Amygdala (tissue), 56 donors: ENCODE measurements at regions not wholly inside any gene's neighbourhood (a gene's known extent, or its start where the extent isn't known, plus 50 kb on each side); places are given as distances from the start of the nearest gene placed in this dataset.
A peak's percentile ranks its signal among the peaks of the same experiment; 100 is the strongest.
"Not testable (repeated sequence)": the region's sequence is repeated elsewhere in the genome, so short reads cannot be mapped to it uniquely, and the experiment has no call there.

Experiments
- DNase-seq, 56 donors: peaks; one replicate each; lab custom pipeline; 2025; lab: John Stamatoyannopoulos, UW

DNA sequence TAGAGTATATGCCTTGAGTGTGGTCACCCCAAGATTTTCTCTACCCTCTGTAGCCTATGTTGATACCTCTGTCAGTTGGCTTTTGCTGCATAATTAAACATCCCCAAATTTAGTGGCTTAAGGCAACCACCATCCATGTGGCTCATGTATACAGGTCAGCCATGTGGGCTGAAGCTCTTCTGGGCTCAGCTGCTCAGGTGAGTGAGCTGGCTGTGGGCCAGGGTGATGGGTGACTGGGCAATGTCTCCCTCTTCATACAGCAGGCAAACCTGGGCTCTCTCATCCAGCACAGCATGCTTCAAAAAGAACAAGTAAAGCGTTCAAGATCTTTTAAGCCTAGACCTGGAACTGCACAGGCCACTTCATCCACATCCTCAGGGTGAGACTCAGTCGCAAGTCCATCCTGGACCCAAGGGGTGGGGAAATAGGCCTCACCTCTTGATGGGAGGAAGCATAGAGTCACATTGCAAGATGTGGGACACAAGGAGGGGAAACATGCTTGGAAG, 188.2 kb upstream of the TAS2R1 start:
- DNase-seq = no peak

DNA sequence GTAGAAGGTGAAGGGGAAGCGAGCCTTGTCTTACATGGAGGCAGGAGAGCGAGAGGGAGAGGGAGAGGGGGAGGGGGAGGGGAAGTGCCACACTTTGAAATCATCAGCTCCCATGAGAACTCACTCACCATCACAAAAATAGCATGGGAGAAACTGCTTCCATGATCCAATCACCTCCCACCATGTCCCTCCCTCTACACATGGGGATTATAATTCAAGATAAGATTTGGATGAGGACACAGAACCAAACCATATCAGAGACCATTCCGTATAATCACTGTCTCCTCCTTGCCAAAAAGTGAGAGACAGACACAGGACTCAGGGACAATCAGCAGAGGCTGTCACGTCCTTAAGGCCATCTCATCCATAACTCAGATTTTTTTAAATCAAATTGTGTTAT, 187.7 kb upstream of the TAS2R1 start:
- DNase-seq = no peak

DNA sequence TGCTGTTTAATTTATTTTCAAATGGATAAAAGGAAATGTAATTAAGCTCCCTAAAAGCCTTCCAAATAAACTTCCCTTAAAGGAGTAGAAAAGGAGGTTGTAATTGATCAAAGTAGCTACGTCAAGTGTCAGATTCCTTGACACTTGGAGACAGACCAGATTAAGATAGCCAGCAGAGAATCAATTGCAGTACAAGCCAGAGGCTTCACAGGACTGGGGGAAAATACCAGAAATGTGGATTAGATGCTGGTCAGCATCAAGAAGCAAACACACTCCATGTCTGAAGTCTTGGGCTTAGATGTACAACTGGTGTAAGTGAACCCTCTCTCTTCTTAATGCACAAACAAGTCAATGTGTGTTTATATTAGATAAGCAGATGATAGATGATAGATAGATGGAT, 184.9 kb upstream of the TAS2R1 start:
- DNase-seq = no peak

DNA sequence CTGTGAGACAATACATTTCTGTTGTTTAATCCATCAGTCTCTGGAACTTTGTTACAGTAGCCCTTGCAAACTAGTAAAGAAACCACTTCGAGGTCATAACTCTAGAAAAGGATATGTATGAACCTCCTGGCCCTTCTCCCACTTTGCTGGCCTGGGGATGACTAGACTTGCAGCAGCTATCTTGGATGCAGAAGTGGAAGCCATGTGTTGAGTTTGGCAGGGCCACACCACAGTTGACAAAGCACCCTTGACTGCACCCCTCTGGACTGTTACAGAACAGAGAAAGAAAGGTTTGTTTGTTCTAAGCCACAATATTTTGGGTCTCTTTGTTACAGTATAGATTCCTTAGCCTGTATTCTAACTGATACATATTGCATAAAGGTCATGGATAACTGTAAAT, 183.2 kb upstream of the TAS2R1 start:
- DNase-seq = no peak

DNA sequence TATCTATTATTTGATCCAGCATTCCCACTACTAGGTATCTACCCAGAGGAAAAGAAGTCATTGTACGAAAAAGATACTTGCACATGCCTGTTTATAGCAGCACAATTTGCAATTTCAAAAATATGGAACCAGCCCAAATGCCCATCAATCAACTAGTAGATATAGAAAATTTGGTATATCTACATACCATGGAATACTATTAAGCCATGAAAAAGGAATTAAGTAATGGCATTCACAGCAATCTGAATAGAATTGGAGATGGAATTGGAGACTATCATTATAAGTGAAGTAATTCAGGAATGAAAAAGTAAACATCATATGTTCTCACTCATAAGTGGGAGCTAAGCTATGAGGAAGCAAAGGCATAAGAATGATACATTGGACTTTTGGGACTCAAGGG, 177.2 kb upstream of the TAS2R1 start:
- DNase-seq = not testable (repeated sequence)

DNA sequence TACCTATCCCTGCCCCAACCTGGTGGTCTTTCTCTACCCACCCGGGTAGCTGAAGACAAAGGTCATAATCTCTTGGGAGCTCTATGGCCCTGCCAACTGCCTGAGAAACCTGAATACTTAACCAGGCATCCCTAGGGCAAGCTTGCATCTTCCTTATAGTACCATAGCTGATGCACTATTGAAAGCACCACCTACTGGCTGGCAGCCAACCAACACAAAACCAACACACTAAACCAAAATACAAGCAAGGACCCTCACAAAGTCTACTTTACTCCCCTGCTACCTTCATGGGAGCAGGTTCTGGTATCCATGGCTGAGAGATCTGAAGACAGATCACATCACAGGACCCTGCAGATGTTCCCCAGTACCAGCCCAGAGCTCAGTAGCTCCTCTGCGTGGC, 171.8 kb upstream of the TAS2R1 start:
- no peak for DNase-seq

DNA sequence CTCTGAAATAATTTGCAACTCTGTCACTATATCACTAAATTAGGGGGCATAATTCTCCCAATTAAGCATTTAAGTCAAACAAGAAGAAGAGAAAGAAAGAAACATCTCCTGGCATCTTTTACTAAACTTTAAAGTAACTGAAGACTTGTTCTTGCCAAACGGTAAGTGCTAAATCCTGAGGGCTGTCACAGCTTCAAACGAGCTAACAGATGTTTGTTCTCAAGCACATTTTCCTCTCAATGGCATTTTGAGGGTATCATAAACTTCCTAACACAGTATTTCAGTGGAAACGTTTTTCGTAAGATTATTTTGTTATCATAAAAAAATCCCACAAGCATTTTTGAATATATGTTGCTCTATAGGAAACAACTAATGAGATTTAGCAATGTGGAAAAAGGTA, 169.5 kb upstream of the TAS2R1 start:
- DNase-seq = no peak

DNA sequence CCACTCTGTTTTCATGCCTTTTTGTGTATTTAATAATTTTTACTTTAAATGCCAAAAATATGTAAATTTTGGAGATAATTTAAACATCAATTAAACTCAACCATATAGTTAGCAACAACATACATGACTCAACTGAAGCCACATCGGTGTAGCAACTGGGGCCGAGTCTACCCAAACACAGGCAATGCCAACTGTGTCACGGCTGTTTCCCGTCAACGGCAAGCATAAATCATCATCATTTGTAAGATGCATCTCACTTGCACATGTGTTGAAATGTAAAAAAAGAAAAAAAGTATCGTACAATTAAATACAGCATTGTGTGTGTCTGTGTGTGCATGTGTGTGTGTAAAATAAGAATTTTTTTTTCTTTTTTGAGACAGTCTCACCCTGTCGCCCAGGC, 160.1 kb upstream of the TAS2R1 start:
- DNase-seq = no peak

DNA sequence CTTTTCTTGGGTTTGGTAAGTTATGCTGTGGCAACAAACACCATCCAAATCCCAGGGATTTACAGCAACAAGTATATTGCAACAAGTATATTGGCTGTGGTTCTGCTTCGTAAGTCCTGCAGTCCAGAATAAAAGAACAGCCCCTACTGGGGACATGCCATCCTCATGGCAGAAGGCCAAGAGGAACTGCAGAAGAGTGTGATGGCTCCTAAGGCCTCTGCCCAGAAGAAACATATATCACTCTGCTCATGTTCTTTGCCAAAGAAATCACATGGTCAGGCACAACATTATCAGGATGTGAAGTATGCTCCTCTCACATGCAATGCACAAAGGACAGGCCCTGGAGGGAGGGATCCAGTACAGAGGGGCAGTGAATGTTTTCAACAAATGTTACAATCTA, 159.6 kb upstream of the TAS2R1 start:
- DNase-seq = peak in 1 of 56 donors; percentile 9

DNA sequence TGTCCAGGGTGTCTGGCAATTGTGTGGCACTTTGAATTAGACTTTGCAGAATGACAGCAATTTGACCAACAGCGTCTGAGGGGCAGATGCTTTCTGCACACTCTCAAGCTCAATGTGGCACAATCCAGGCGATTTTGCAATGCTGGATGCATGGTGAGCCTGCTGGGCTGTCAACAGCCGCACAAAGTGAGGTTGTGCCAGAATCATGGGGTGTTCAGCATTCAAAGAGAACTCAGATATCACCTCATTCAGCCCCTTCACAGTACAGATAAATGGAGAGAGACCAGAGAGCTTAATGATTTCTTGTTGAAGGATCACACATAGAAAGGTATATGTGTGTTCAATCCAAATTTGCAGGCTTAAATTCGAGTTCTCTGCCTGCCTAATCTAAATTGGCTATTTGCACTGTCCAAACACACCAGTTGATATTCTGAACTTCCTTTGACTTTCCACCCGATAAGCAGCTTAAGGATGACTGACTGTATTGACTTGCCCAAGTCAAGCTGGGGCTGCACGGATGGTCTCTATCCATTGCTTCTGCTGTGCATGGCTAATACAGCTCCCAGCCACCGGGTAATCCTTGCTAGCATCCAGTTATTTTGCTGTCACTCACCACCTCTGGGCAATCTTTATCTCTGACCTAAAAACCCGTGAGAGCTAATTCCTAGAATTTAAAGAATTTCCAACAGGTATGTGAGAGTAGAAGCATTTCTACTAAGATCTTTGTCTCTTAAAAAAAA, 157.9 kb upstream of the TAS2R1 start:
- DNase-seq = no peak

DNA sequence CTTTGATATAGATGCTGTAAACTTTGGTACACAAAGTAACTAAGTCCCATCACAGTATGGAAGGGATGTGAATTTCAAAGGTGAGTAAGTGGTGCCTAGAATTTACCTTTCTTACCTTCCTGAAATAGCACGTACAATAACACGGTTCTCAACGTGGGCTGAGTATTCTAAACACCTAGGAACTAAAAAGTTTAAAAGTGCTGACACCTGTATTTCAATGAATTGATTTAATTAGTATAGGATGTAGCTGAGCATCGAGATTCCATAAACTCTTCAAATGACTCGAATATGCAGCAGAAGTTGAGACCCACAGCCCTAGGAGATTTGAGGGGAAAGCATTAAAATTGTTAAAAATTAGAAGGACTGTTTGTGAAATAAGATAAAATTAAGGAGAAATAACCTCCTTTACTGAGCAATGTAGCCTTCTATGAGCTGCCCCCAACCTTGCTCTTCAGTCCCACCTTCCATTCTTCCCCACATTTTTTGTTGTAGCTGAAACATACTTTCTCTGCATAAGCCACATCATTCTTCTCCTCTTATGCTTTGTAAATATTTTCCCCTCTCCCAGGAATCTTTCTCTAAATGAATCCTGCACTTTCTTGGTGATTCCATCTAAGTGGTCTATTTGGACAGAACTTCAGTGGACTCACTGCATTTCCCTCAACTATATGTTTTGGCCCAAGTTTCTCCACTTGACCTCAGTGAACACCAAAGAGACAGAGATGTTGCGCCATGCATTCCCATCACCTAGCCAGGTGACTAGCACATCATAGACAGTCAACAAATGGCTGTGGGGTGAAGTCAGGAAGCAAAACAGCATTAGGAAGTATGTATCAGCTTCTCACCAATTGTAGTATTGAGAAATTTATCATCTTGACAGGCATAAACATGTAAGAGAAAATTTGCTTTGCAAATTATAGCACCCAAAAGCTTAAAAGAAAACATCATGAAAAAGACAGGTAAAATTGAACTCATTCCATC, 156.5 kb upstream of the TAS2R1 start:
- no peak for DNase-seq

DNA sequence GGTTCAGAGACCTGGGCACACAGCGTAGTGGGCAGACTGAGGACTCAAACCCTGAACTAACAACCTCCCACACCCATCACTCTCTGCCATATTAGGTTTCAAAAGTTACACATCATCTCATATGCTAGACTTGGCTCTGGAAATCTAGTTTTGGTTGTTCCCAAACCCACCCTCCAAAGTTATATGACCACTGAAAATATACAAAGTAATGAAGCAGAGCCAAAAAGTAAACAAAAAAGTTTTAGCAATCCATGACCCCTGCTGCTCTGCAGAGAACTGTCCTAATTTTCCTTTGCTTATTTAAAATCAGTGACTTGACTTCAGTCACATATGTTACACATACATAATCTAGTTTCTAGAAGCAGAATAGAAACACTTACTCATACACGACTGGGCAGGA, 155.6 kb upstream of the TAS2R1 start:
- DNase-seq = no peak

DNA sequence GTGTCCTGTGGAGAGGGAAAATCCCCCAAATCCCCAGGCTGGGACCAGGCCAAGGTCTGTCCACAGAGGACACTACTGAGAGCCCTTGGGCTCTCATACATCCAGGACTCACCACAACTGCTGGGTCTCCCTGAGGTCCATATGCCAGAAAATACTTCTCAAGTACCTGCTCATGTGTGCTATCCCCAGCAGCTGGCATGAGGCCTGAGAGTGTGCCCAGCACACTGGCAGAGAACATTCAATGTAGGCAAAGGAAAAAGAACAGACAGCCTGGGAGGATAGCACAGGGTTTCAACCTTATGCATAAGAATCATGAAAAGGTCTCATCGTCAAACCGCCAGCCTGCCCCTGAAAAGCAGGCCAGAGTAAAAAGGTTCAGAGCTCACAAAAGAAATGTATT, 154.1 kb upstream of the TAS2R1 start:
- DNase-seq = no peak

DNA sequence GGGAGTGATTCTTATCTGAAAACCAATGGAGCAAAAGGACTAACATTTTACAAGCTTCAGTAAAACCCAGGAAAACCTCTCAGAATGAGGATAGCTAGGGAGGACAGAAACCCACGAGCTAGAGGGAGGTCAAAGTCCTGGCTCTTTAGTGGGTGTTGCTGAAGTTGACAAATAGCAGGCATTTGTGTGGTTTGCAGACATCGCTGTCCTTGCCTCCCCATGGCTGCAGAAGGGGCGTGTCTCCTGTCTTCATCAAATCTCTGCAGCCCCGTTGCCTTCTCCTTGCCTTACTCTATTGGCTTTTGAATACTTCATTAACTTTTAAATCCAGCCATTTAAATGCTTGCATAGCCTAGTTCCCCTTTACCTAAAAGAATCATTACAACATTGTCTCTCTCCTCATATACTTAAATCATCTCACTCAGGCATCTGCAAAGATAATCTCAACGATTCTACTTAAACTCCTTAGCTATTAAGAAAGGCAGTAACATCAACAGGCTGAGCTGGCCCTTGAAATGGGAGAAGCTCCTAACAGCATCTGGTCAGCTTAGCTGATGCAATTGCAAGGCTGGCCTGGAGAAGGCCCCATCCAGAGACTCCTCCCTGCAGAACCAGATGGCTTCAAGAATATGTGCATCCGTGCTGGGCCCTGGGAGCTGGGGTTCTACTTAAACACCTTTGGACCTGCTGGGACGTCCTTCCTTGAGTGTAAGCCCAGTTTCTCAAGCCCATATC, 152.8 kb upstream of the TAS2R1 start:
- no peak for DNase-seq

DNA sequence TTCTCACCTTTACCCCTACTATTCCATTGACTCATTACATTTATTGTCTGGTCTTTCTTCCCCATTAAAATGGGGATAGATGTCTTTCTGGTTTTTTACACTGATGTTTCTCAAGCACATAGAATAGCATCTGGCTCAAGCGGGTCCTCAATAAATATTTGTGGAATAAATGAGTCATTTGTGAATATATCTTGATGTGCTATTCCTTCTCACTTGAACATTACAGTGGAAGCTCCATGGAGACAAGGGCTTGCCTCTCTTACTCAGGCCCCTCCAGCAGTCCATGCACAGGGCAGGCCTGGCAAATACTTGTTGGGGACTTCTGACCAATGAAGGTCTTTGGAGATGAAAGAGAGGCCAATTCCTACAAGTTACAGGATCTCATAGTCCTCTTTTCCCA, 151.7 kb upstream of the TAS2R1 start:
- DNase-seq = no peak

DNA sequence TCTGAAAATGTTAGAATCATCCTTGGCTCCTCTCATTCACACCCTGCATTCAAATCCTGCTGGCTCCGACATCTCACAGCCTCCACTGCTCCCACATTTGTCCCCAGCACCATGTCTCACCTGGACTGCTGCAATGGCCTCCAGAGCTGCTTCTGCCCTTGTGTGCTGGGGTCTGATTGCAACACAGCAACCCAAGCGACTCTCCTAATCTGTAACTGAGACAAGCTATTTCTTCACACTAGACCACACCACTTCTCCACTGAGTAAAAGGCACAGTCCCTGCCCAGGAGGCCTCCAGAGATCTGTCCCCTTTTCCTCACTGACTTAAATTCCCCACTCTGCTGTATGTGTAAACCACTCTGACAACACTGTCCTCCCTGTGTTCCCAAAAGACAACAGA, 151.1 kb upstream of the TAS2R1 start:
- DNase-seq = no peak

DNA sequence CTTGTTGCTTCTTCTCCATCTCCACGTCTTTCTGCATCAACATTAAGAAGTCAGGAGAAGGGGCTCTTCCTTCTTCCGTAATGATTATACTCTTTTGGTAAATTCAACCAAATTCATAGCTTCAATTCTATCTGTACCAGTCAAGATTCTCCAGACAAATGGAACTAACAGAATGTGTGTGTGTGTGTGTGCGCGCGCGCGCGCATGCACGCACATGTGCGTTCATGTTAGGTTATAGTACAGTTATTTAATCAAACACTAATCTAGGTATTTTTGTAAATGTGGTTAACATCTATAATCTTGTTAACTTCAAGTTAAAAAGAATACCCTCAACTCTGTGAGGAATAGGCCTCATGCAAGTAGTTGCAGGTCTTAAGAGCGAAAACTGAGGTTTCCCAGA, 150.3 kb upstream of the TAS2R1 start:
- no peak for DNase-seq

DNA sequence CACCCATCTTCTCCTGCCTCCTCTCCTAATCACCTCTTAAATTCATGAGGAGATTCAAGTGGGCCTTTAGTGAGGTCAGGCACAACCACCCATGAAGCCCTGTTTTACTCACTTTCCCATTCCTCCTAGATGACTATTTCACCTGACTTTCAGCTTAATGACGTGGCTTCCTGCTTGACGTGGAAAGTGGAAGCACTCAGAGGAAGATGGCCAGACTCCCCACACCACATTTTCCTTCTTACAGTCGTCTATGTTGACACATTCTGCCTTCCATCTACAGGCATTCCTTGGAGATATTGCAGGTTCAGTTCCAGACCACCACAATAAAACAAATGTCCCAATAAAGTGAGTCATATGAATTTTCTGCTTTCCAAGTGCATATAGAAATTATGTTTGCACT, 146.4 kb upstream of the TAS2R1 start:
- no peak for DNase-seq

DNA sequence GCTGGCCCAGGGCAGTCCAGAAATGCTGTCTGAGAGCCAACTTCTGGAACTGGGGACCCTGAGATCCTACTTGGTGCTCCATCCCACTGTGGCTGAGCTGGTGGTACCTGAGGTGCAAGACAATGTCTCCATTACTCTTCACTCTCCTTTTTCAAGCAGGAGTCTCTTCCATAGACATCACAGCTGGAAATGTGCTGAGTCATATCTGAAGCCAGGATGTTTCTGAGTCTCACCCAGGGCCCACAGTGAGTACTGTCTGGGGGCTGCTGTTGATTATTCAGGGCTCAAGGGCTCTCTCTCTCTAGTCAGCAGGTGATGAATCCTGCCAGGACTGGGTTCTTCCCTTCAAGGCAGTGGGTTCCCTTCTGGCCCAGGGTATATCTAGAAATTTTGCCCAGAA, 145.2 kb upstream of the TAS2R1 start:
- DNase-seq = no peak

DNA sequence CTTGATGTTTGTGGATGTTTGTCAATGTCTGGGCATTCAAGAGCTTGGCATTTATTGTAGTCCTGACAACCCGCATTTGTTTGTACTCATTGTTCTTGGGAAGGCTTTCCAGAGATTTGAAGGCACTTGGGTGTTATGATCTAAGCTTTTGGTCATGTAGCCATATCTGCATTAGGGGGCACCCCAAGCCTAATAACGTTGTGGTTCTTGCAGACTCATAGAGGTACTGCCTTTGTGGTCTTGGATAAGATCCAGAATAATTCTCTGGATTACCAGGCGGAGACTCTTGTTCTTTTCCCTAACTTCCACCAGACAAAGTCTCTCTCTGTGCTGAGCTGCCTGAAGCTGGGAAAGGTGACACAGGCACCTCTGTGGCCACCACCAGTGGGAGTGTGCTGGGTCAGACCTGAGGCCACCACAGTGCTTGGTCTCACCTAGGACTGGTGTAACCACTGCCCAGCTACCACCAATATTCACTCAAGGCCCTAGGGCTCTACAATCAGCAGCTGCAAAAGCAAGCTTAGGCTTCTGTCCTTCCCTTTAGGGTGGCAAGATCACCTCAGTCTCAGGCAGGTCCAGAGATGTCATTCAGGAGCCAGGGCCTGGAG, 144.4 kb upstream of the TAS2R1 start:
- peak in 7 of 56 donors; percentile 2 to 37 (median 9) for DNase-seq

DNA sequence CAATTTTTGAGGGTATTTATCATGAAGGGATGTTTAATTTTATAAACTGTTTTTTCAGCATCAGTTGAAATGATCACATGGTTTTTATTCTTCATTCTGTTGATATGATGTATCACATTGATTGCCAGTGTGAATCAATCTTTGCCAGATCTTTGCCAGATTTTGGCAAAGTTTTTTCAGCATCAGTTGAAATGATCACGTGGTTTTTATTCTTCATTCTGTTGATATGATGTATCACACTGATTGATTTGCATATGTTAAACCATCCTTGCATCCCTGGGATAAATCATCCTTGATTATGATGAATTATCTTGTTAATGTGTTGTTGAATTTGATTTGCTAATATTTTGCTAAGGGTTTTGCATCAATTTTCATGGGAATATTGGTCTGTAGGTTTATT, 140.9 kb upstream of the TAS2R1 start:
- no peak for DNase-seq
